IPS-NIHi11 (cell line): ENCODE measurements at regions not wholly inside any gene's neighbourhood (a gene's known extent, or its start where the extent isn't known, plus 50 kb on each side); places are given as distances from the start of the nearest gene placed in this dataset.
A peak's percentile ranks its signal among the peaks of the same experiment; 100 is the strongest.
"Not testable (repeated sequence)": the region's sequence is repeated elsewhere in the genome, so short reads cannot be mapped to it uniquely, and the experiment has no call there.

Experiments
- DNase-seq: peaks from one replicate; pipeline ENCODE4 v3.0.0; 2012; ENCODE audit warnings: mixed read lengths, low spot score

GRCh38 chr11:82210011-82210410 is 523.7 kb downstream of the FAM181B start:
- DNase-seq, result no peak

DNA sequence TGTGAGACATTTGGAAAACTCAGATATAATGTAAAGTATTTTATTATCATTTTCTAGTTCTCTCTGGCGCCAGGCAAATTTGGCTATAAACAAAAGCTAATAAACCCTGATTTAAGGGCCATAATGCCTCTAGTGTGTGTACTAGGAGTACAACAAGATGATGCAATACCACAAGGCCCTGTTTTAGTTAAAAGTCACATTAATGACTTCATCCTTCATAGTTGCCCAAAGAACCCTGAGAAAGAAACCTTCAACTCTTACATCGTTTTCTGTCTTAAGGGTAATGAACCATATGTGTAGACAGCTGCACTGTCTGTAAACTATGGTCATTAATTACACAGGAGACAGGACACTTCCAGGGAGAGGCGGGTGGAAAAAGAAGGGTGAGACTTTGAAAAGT is 538.4 kb downstream of the FAM181B start:
- DNase-seq, result no peak

DNA sequence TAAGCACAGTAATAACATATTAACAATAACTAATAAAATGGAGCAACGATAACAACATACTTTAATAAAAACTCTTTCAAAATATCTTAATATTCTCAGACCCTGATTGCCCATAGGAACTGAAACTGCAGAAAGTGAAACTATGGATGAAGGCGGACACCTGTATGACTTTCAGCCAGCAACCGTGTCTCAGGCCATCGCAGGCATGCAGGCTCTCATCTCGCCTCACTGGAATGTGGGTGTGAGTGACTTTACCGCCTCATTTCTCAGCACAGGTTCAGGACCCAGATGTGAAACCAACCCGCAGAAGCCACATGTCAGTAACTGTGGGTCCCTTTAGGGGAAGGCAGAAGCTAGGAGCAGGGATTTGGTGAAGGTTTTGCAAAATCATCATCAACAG is 539.1 kb downstream of the FAM181B start:
- no peak for DNase-seq

GRCh38 chr11:82191695-82192094 is 542.0 kb downstream of the FAM181B start:
- DNase-seq, result no peak

- DNase-seq, result no peak
These were observed 547.7 kb downstream of the FAM181B start for GRCh38 chr11:82185925-82186324.

GRCh38 chr11:82184966-82185365 is 548.7 kb downstream of the FAM181B start:
- DNase-seq, result no peak

DNA sequence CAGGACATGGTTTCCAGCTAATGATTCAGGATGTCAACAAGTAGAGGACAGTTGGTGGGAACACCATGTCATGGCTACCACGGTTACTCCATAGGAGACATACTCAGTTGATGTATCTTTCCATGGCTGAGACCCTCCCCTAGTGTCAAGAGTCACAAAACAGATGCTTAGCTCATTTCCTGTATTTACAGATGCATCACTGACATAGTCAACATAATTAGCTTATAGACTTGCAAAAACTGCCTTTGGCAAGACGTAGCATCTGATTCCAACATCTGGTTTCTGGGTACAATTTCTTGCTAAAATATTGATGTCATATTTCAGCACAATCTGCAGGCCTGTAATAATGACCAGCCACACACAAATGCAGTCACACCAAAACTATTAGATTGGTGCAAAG is 550.3 kb downstream of the FAM181B start:
- no peak for DNase-seq

GRCh38 chr11:82182697-82183096 is 551.0 kb downstream of the FAM181B start:
- not testable (repeated sequence) for DNase-seq

GRCh38 chr11:82181796-82182195 is 551.9 kb downstream of the FAM181B start:
- DNase-seq, result not testable (repeated sequence)

DNA sequence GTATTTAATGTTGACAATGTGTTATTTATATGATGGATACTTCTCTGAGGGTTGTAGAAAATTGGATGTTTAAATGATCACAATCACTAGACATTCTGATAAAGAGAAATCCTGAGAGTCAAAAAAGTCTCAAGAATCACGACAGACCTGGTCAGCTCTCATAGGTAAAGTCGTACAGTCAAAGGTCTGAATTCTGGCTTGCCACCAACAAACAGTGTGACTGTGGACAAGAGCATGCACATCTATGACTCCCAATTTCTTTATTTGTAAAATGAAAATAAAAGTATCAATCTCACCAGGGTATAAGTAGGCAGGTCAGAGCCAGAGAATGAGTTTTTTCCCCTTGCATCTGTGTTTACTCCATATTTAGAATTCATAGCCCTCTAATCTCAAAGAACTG is 556.7 kb downstream of the FAM181B start:
- DNase-seq, result no peak

DNA sequence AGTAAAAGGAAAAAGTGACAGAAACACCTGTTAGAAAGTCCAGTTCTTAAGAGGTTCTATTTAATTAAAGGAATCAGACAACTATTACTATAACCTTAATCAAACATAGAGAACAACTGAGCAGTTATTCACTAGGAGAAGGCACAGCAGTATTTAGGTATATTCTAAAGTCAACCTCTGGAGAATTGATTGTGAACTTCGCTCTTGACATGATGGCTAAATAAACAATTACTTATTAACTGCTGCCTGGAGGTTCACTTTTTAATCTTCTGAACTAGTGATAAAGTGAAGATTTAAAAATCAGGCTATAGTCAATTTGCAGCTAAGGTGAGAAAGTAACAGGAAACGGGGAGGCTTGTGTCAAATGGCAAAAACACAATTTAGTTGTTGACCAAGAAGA is 557.3 kb downstream of the FAM181B start:
- DNase-seq, result no peak

GRCh38 chr11:82174610-82175009 is 559.1 kb downstream of the FAM181B start:
- DNase-seq, result peak; percentile 12

DNA sequence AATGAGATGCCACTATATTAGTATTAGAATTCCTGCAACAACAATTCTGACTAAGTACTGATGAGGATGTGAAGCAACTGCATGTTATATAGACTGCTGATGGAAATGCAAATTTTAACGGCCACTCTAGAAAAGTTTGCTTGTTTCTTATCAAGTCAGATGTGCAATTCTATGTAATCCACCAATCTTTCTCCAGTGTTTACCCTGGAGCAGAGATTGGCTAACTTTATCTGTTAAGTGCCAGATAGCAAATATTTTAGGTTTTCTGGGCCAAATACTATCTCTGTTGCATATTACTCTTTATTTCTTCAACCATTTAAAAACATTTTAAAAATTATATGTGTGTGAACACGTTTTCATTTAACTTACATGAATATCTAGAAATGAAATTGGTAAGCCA is 586.9 kb downstream of the FAM181B start:
- no peak for DNase-seq

GRCh38 chr11:82118946-82119345 is 614.7 kb downstream of the FAM181B start:
- DNase-seq, result no peak

DNA sequence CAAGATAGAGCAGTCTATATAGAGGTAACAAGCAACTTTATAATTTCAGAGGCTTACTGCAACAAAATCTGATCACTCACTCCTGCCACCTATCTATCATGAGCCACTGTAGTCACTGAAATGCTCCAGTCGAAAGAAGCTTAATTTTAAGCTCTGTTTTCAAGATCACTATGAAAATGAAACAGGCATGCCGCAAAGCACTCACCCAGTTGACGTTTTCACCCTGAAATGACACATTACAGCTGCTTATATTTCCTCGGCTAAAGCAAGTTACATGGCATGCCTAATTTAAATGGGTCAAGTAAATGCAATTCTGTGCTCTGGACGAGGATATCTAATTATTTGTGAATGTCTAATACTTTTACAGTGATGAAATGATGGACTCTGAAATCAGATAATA is 616.3 kb downstream of the FAM181B start:
- no peak for DNase-seq

GRCh38 chr11:82105331-82105998 is 628.2 kb downstream of the FAM181B start:
- no peak for DNase-seq

DNA sequence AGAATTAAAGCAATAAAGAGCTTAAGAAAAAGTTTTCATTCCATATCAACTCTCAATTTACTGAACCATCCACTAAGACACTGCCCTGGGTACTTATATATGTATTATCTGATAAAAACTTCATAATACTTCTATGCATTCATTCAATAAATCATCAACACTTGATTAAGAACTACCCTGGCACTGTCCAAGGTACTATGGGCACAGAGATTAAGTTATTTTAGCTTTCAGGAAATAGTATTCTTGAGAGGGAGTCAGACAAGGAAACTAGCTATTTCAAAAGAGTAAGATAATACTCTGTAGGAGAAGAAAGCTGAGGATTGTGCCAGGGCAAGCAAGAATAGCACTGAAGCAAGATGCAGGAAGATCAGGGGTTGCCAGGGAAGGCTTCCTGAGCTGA is 640.8 kb downstream of the FAM181B start:
- DNase-seq, result no peak

DNA sequence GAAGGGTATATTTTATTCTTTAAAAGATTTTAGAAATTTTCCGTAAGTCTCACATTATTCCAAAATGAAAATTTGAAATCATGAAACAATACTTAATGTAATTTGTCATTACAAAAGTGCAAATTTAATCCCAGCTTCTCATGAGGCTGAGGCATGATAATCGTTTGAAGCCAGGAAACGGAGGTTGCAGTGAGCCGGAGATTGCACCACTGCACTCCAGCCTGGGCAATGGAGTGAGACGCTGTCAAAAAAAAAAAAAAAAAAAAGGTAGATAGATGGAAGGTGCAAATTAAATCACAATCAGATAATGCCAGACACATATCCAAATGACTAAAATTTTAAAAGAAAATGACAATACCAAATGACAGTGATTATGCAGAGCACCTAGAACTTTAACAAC is 644.2 kb downstream of the FAM181B start:
- DNase-seq, result no peak

DNA sequence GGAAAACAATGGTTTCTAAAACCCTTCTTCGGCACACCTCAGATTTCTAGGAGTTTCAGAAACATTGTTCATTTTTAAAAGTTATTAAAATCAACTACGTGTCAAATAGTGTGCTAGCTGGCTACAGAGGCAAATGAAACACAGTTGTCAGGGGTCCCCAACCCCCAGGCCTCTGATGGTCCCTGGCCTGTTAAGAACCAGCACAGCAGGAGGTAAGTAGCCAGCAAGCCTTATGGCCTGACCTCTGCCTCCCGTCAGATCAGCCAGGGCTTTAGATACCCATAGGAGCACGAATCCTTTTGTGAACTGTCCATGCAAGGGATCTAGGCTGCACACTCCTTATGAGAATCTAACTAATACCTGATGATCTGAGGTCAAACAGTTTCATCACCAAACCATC is 648.2 kb downstream of the FAM181B start:
- no peak for DNase-seq

DNA sequence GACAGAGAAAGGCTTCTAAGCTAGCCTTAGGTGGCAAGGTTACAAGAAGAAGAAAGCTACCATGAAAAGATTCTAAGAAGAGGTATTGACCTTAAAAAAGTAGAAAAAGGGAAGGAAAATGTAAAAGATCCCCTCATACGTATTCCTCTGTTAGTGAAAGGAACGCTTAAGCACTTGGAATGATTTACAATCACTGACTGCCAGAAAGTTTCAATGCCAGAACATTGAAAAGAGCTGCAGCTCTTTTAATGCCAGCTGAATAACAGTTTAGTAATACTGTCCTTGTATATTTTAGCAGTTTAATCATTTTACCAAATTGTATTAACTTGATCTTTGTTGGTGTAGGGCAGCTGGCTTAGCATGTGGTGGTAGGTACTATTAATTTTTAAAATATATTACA is 650.7 kb downstream of the FAM181B start:
- DNase-seq, result no peak

- DNase-seq, result no peak
These were observed 653.5 kb downstream of the FAM181B start for GRCh38 chr11:82080160-82080559.

DNA sequence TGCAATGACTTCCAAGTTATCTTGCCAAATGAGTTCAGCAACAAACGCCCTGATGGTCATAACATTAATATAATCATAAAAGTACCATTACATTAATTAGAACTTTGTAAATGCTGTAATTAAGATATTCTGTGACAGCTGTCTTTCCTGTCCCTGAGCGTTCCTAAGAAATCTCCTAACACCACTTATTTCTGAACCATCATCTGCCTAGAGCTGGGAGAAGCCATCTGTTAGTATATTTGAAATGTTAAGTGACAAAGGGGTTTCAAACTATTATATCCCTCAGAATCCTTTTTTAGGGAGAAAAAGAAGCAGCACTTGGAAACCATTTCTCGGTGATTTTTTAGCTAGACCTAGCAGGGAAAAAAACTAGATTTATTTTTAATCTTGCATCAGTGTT is 657.5 kb downstream of the FAM181B start:
- DNase-seq, result no peak

- no peak for DNase-seq
These were observed 674.2 kb downstream of the FAM181B start for GRCh38 chr11:82059505-82059904.

DNA sequence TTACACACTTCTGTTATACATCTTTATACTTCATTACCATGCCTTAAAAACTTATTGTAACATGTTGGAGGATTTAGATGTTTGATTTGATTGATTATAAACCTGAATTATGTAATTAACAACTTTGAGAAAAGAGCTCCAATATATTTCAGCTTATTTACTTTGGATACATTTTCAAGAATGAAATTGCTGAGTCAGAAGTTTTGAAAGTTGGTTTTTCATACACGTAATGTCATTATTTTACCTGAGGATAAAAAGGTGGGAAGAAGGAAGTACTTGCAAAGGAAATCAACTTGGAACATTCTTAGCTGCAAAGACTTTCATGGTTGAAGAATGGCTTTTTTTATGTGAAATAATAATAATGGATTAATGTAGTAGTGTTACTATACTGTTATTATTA is 677.2 kb downstream of the FAM181B start:
- no peak for DNase-seq

- no peak for DNase-seq
These were observed 684.5 kb downstream of the FAM181B start for GRCh38 chr11:82049199-82049598.
